GM18499 (cell line): ENCODE measurements at regions not wholly inside any gene's neighbourhood (a gene's known extent, or its start where the extent isn't known, plus 50 kb on each side); places are given as distances from the start of the nearest gene placed in this dataset.
"Not testable (repeated sequence)": the region's sequence is repeated elsewhere in the genome, so short reads cannot be mapped to it uniquely, and the experiment has no call there.

Experiments
- ATAC-seq: cut with Tn5 transposase; IDR thresholded peaks from one replicate; pipeline ENCODE4 v1.9.1; 2021; ENCODE audit warnings: moderate number of reproducible peaks; ENCODE audit not compliant: insufficient read depth, unreplicated experiment

GRCh38 chr15:62218841-62219240 lies 53.8 kb upstream of the C2CD4B start:
- no peak for ATAC-seq

DNA sequence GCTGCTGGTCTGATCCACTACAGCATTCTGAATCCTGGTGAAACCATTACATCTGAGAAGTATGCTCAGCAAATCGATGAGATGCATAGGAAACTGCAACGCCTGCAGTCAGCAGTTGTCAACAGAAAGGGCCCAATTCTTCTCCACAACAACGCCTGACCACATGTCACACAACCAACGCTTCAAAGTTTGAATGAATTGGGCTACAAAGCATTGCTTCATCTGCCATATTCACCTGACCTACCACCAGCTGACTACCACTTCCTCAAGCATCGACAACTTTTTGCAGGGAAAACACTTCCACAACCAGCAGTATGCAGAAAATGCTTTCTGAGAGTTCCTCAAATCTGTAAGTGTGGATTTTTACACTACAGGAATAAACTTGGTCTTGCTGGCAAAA lies 54.7 kb upstream of the C2CD4B start:
- no peak for ATAC-seq

DNA sequence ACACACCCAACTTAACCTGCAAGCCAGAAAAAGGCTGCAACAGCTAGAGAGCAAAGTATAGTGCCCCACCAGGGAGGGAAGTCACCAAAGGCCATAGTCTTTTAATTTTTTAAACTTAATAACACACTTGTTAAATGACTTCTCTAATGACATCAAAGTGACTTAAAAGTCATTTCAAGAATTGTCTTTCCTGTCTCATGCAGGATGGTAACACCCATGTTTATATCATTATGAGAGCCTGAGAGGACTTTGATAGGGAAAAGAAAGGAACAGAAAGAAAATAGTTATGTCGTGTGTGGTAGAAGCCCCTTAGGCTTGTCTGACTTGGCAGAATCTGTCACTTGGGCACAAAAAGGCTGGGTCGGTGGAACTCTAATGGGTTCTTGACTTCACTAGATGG lies 57.9 kb upstream of the C2CD4B start:
- ATAC-seq: no peak

- ATAC-seq: no peak
These were observed 63.5 kb upstream of the C2CD4B start for GRCh38 chr15:62228604-62229003.

DNA sequence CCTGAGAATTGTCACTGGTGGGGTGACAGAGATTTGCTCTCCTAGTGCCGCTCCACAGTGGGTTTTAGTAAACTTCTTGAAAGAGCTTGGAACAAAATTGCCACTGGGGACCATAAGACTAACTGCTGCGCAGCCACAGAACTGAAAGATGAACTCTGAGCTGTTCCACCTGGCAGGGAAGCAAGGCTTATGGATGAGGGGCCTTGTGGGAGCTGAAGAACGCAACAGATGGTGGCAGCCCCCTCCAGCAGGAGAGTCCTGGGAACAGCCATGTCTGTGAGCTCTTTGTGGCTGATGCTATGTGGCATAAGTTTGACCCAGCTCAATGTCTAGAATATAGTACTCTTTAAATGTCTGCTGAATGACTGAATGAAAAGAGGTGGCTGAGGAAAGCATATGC lies 66.8 kb upstream of the C2CD4B start:
- no peak for ATAC-seq

- ATAC-seq: no peak
These were observed 75.3 kb upstream of the C2CD4B start for GRCh38 chr15:62240121-62241096.

- no peak for ATAC-seq
These were observed 76.2 kb upstream of the C2CD4B start for GRCh38 chr15:62241135-62241770.

DNA sequence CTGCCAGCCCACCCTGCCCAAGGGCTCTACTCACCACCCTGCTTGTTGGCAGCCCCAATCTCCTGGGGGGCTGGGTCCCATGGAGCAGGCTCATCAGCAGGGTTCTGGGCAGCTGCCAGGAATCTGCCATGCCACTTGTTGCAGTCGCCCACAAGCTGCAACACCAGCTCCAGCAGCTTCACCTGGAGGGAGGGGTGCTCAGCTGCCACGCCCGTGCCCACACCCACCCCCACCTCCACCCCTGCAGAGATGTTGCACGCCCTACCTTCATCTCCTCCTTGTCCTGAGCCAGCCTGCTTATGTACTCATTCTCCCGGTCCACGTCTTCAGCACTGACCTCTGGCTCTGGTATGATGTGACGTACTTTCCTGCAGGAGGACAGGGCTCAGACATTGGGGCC lies 77.9 kb upstream of the C2CD4B start:
- ATAC-seq: no peak

- ATAC-seq: no peak
These were observed 79.7 kb upstream of the C2CD4B start for GRCh38 chr15:62244762-62245161.

GRCh38 chr15:62248277-62248984 lies 83.3 kb upstream of the C2CD4B start:
- ATAC-seq: no peak

GRCh38 chr15:62249501-62249900 lies 84.4 kb upstream of the C2CD4B start:
- no peak for ATAC-seq

GRCh38 chr15:62250186-62250585 lies 85.1 kb upstream of the C2CD4B start:
- no peak for ATAC-seq

- ATAC-seq: no peak
These were observed 85.9 kb upstream of the C2CD4B start for GRCh38 chr15:62250978-62251377.

- no peak for ATAC-seq
These were observed 88.2 kb upstream of the C2CD4B start for GRCh38 chr15:62253294-62253693.

DNA sequence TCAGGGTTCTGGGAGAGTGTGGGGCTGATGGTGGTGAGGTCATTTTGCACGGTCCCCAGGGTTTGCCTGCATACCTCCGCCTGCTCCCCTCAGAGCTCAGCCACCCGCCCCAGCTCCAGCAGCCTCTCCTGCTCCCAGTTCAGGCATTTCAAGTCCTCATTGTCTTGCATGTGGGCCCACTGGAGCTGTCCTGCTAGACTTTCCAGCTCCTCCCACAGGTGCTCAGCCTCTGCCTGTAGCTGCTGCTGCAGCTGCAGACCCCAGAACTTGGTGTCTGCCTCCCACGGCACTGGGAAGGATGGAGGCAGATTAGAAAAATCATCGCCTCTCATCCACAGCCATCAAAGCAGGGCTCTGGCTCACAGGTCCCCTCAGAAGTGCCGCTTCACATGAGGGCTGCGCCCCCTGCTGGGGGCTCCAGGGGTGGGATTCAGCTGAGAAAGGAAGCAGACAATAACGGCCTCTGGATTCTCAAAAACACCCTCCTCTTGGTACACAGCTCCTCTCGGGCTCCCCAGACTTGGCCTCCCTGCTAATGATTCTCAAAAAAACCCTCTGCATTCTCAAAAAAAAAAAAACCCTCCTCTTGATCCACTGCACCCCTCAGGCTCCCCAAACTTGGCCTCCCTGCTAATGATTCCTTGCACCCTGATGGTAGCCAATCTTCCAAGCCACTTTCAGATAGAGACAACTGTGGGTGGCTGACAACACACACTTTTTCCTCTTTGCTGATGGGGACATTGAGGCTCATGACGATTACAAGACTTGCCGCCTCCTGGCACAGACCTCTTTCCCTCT lies 89.3 kb upstream of the C2CD4B start:
- ATAC-seq: no peak

DNA sequence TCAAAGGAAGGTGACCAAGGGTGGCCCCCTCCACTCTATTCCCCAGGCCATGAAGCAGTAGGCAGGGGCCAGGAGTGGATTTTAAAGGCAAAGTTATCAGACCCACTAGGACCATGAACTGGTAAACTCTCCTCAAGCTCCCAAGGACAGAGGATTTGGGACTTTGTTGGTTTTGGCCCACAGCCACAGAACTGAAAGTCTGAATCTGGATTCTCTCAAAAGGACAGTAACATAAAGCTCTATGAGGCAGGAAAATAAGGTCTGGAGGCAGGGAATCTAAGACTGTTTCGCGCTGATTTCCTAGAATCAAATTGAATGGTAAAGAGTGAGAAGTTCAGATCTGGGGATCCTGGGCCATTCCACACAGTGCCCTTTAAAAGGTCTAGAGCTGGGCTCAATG lies 91.3 kb upstream of the C2CD4B start:
- not testable (repeated sequence) for ATAC-seq

DNA sequence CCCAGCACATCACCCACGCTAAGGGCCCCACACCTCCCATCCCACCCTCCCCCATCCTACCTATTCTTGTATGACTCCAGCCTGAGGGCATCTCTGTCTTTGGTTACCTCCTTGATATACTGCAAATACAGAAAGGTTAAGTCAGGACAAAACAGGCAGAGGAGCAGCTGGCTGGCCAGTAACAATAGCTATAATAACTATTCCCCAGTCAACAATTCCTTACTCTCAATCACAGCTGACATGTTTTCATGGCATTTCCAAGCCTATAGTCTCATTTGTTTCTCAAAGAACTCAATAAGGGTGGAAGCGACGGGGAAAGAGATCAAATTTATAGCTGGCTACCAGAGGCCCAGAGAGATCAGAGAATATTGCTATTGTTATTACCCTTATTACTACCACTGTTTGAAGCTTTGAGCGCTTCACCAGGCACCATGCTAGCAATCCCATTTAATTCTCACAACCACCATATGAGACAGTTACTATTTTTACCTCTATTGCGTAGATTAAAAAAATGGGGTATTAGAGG lies 93.0 kb upstream of the C2CD4B start:
- no peak for ATAC-seq

- ATAC-seq: no peak
These were observed 97.3 kb upstream of the C2CD4B start for GRCh38 chr15:62262305-62262941.

- ATAC-seq: no peak
These were observed 99.1 kb upstream of the C2CD4B start for GRCh38 chr15:62264196-62264595.

- no peak for ATAC-seq
These were observed 104.4 kb upstream of the C2CD4B start for GRCh38 chr15:62269504-62269903.
